H1 (cell line): ENCODE measurements at regions not wholly inside any gene's neighbourhood (a gene's known extent, or its start where the extent isn't known, plus 50 kb on each side); places are given as distances from the start of the nearest gene placed in this dataset.

Experiments used
- CTCF ChIA-PET: fragments of 300-600 bp; sonication (Branson Sonifier 250); formaldehyde crosslinking; loops from one replicate; lab custom pipeline; 2021; ENCODE audit not compliant: partially characterized antibody; lab: Charles Lee
- POLR2A ChIA-PET: fragments of 300-600 bp; sonication (Branson Sonifier 250); formaldehyde crosslinking; loops from one replicate; lab custom pipeline; 2021; ENCODE audit warnings: inconsistent platforms; ENCODE audit not compliant: partially characterized antibody; lab: Charles Lee
- DNase-seq, 2 experiments: peaks; one replicate each; pipeline versions ENCODE4 v3.0.0 to v3.0.0-alpha.2; 2010 to 2022; ENCODE audit warnings: low spot score in 2 of 2, low read depth in 1 of 2, mixed read lengths in 1 of 2
- FAIRE-seq: peaks from 2 replicates; lab custom pipeline; 2011; peaks lifted over from hg19 to GRCh38; lab: Jason Lieb, UNC
- H2AFZ ChIP-seq: 2 replicates; pipeline ENCODE4 v1.8.1; 2012; ENCODE audit warnings: low read length, inconsistent platforms
- H2AK5ac ChIP-seq: 2 replicates; pipeline ENCODE4 v1.6.1; 2013; ENCODE audit warnings: low read depth, low read length
- H2BK120ac ChIP-seq: replicated peaks from 2 replicates; pipeline ENCODE3; 2013; ENCODE audit warnings: low read depth, low read length, inconsistent platforms
- H2BK12ac ChIP-seq: 2 replicates; pipeline ENCODE4 v1.6.1; 2013; ENCODE audit warnings: low read depth, low read length
- H2BK15ac ChIP-seq: 2 replicates; pipeline ENCODE4 v1.6.1; 2013; ENCODE audit warnings: low read length
- H2BK20ac ChIP-seq: 2 replicates; pipeline ENCODE4 v1.6.1; 2013; ENCODE audit warnings: low read length
- H2BK5ac ChIP-seq: 2 replicates; pipeline ENCODE4 v1.6.1; 2013; ENCODE audit warnings: low read depth, low read length
- H3K14ac ChIP-seq: 2 replicates; pipeline ENCODE4 v1.6.1; 2013; ENCODE audit warnings: inconsistent platforms; ENCODE audit not compliant: insufficient read length
- H3K18ac ChIP-seq: 2 replicates; pipeline ENCODE4 v1.6.1; 2013; ENCODE audit warnings: low read length; ENCODE audit errors: extremely low read depth
- H3K23ac ChIP-seq: 2 replicates; pipeline ENCODE4 v1.6.1; 2013; ENCODE audit warnings: inconsistent platforms; ENCODE audit not compliant: insufficient read length
- H3K23me2 ChIP-seq: 2 replicates; pipeline ENCODE4 v1.6.1; 2013; ENCODE audit warnings: low read depth, low read length
- H3K27ac ChIP-seq: 2 replicates; pipeline ENCODE4 v1.6.1; 2011; ENCODE audit warnings: low read depth, low read length, inconsistent platforms
- H3K27me3 ChIP-seq, 4 experiments: replicated peaks in 1 of 4; 1 replicate in 1 of 4; 2 replicates in 3 of 4; pipeline versions ENCODE4 v1.6.1 to v1.8.1; 2011 to 2013; ENCODE audit warnings: low read length in 3 of 4, mild to moderate bottlenecking in 3 of 4, inconsistent platforms in 2 of 4, mixed read lengths in 2 of 4, moderate library complexity in 1 of 4; ENCODE audit not compliant: control insufficient read depth in 3 of 4, insufficient read depth in 3 of 4; ENCODE audit errors: extremely low read depth in 1 of 4
- H3K36me3 ChIP-seq, 4 experiments: 2 replicates each; pipeline versions ENCODE4 v1.6.1 to v1.8.1; 2011 to 2013; ENCODE audit warnings: mild to moderate bottlenecking in 4 of 4, low read length in 3 of 4, moderate library complexity in 2 of 4, control low read depth in 1 of 4, inconsistent platforms in 1 of 4; ENCODE audit not compliant: insufficient read depth in 4 of 4, control insufficient read depth in 2 of 4
- H3K4ac ChIP-seq: replicated peaks from 2 replicates; pipeline ENCODE3; 2013; ENCODE audit warnings: low read length, low read depth, mixed read lengths, inconsistent platforms; ENCODE audit not compliant: insufficient read length
- H3K4me1 ChIP-seq, 4 experiments: replicated peaks in 1 of 4; 1 replicate in 1 of 4; 2 replicates in 3 of 4; pipeline versions ENCODE4 v1.6.1 to v1.8.1; 2011 to 2013; ENCODE audit warnings: low read length in 3 of 4, inconsistent platforms in 2 of 4, mixed read lengths in 1 of 4; ENCODE audit not compliant: insufficient read depth in 4 of 4, control insufficient read depth in 3 of 4
- H3K4me2 ChIP-seq, 2 experiments: 2 replicates each; pipeline versions ENCODE4 v1.6.1 to v1.8.1; 2011 to 2013; ENCODE audit warnings: low read depth in 2 of 2, low read length in 2 of 2, control low read depth in 1 of 2, inconsistent platforms in 1 of 2, mild to moderate bottlenecking in 1 of 2; ENCODE audit not compliant: insufficient read depth in 1 of 2
- H3K4me3 ChIP-seq, 4 experiments: fragments of 200-600, 300-600 bp in 1 of 4; sonication (generic), shearing (Covaris generic), sonication (Bioruptor Twin) in 1 of 4; 2 replicates each; pipeline versions ENCODE4 v1.5.1 to v1.8.1; 2011 to 2016; ENCODE audit warnings: low read length in 4 of 4, low read depth in 3 of 4, control low read depth in 2 of 4, inconsistent platforms in 2 of 4, mild to moderate bottlenecking in 2 of 4, mixed read lengths in 1 of 4, moderate library complexity in 1 of 4; ENCODE audit not compliant: insufficient read depth in 2 of 4; ENCODE audit errors: extremely low read depth in 1 of 4
- H3K56ac ChIP-seq: replicated peaks from 2 replicates; pipeline ENCODE3; 2013; ENCODE audit warnings: low read depth, mild to moderate bottlenecking, mixed read lengths, low read length, inconsistent platforms; ENCODE audit not compliant: insufficient read length
- H3K79me1 ChIP-seq: 2 replicates; pipeline ENCODE4 v1.6.1; 2013; ENCODE audit warnings: low read depth, low read length, control low read depth
- H3K79me2 ChIP-seq, 2 experiments: 2 replicates each; pipeline versions ENCODE4 v1.6.1 to v1.8.1; 2012 to 2013; ENCODE audit warnings: low read length in 2 of 2, mild to moderate bottlenecking in 2 of 2, inconsistent platforms in 1 of 2; ENCODE audit not compliant: insufficient read depth in 2 of 2, control insufficient read depth in 1 of 2
- H3K9ac ChIP-seq, 4 experiments: replicated peaks in 1 of 4; 1 replicate in 1 of 4; 2 replicates in 3 of 4; pipeline versions ENCODE4 v1.6.1 to v1.8.1; 2011 to 2013; ENCODE audit warnings: low read depth in 3 of 4, low read length in 3 of 4, control low read depth in 2 of 4, mild to moderate bottlenecking in 2 of 4, moderate library complexity in 2 of 4, inconsistent platforms in 1 of 4; ENCODE audit errors: extremely low read depth in 1 of 4
- H3K9me3 ChIP-seq, 2 experiments: 2 replicates each; pipeline versions ENCODE4 v1.6.1 to v1.8.1; 2012 to 2013; ENCODE audit warnings: mild to moderate bottlenecking in 2 of 2, moderate library complexity in 2 of 2, control low read depth in 1 of 2, inconsistent platforms in 1 of 2, low read depth in 1 of 2, low read length in 1 of 2, mixed read lengths in 1 of 2; ENCODE audit not compliant: insufficient read depth in 2 of 2
- H4K20me1 ChIP-seq, 2 experiments: replicated peaks in 1 of 2; 2 replicates each; pipeline versions ENCODE3 to v1.8.1; 2011 to 2013; ENCODE audit warnings: inconsistent platforms in 2 of 2, low read length in 2 of 2, mild to moderate bottlenecking in 1 of 2; ENCODE audit not compliant: insufficient read depth in 2 of 2, control insufficient read depth in 1 of 2
- H4K5ac ChIP-seq: 2 replicates; pipeline ENCODE4 v1.6.1; 2013; ENCODE audit warnings: low read length, low read depth, mixed read lengths, inconsistent platforms; ENCODE audit not compliant: insufficient read length
- H4K8ac ChIP-seq: 2 replicates; pipeline ENCODE4 v1.8.0; 2013; ENCODE audit warnings: mild to moderate bottlenecking, moderate library complexity, low read length, inconsistent platforms; ENCODE audit not compliant: insufficient read depth; ENCODE audit errors: extremely low read depth
- H4K91ac ChIP-seq: replicated peaks from 2 replicates; pipeline ENCODE3; 2013; ENCODE audit warnings: low read length, mixed read lengths, inconsistent platforms; ENCODE audit not compliant: insufficient read length
- E2F6 ChIP-seq: IDR thresholded peaks from 2 replicates; pipeline ENCODE4 v1.6.1; 2012; ENCODE audit warnings: inconsistent platforms
- SRF ChIP-seq: IDR thresholded peaks from 2 replicates; pipeline ENCODE4 v1.6.1; 2011; ENCODE audit warnings: mild to moderate bottlenecking, low read depth, low read length, moderate library complexity
- TCF12 ChIP-seq: IDR thresholded peaks from 2 replicates; pipeline ENCODE4 v1.6.1; 2011; ENCODE audit warnings: low read depth, mild to moderate bottlenecking, low read length
- TEAD4 ChIP-seq: IDR thresholded peaks from 2 replicates; pipeline ENCODE4 v1.6.1; 2012; ENCODE audit warnings: low read depth, low read length, inconsistent platforms, mixed read lengths
- WGBS, 2 experiments: shearing (Covaris generic) in 1 of 2; methylation state at CpG; one replicate each; pipeline versions ENCODE4 v1.1.6 to v1.1.7; 2013 to 2015; ENCODE audit warnings: low lambda C conversion rate in 2 of 2, mixed read lengths in 2 of 2, inconsistent platforms in 1 of 2, low coverage in 1 of 2, missing lambda C conversion rate in 1 of 2; ENCODE audit not compliant: insufficient replicate concordance in 2 of 2, insufficient coverage in 1 of 2, insufficient read length in 1 of 2; ENCODE audit errors: extremely low coverage in 1 of 2, missing lambda C conversion rate in 1 of 2; 5-methylcytosine and 5-hydroxymethylcytosine counted together

DNA sequence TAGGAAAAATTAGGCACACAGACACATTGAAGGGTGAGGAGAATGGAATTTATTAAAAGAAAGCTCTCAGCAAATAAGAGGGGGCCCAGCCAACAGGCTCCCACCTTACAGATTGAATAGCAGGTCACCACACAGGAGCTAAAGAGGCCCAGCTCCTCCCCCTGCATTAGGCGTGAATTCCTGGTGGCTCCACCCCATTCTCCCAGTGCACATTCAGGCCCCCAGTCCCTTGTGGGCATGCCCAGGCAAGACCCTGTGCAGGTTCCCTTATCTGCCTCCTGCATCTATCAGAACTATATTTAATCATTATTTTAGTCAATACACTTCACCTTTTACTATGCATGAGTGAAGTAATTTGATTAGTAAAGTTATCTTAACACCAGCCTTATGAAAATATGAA is 856.3 kb upstream of the NDST4 start:
- Histone ChIP-seq H3K9ac (no peak overlapping the region), H2AK5ac (no peak overlapping the region), H2BK15ac (no peak overlapping the region), H2BK120ac (no peak overlapping the region), H4K91ac (no peak overlapping the region), H3K4ac (no peak overlapping the region), H3K9me3 (peaks cover 0 to 4% of the 10 kb centered on the region in 2 experiments; a peak in 1 of 4 replicates), H3K18ac (no peak overlapping the region), H3K36me3 (peaks cover 0 to 4% (median 0%) of the 10 kb centered on the region in 4 experiments; a peak in 1 of 8 replicates), H3K27me3 (no peaks in the 10 kb centered on the region), H3K27ac (no peak overlapping the region), H4K8ac (no peak overlapping the region), H2BK12ac (no peak overlapping the region), H3K79me2 (no peaks in the 10 kb centered on the region), H3K23ac (no peak overlapping the region), H3K56ac (no peak overlapping the region), H3K23me2 (no peaks in the 10 kb centered on the region), H3K4me2 (no peak overlapping the region), H3K14ac (no peak overlapping the region), H2AFZ (no peak overlapping the region), H4K20me1 (no peaks in the 10 kb centered on the region), H2BK5ac (no peak overlapping the region), H2BK20ac (no peak overlapping the region), H4K5ac (peak overlapping the region; percentile 88), H3K79me1 (no peaks in the 10 kb centered on the region), H3K4me3 (no peak overlapping the region), H3K4me1 (peaks cover 0 to 11% (median 4%) of the 10 kb centered on the region in 4 experiments; a peak in 2 of 7 replicates)
- no peak for TF ChIP-seq E2F6
- TF ChIP-seq TCF12: no peak
- 0 out of 2 replicates have a peak, but pooled peaks have one; percentile 54 for TF ChIP-seq TEAD4
- TF ChIP-seq SRF: no peak
- ChIA-PET POLR2A (interaction anchor here (0.6 kb wide), 1 partner anchor 42 kb away, joined by 3 read pairs; no protein-coding TSS in a partner anchor), CTCF (no interaction called here)
- FAIRE-seq (no peak), DNase-seq (no peak)
- WGBS, 2 experiments: 80% methylated on average over 1 of the region's 1 CpG; no CpG with 5 or more reads in 1 of the 2 experiments
